SHP77 (cell line): ENCODE measurements at regions not wholly inside any gene's neighbourhood (a gene's known extent, or its start where the extent isn't known, plus 50 kb on each side); places are given as distances from the start of the nearest gene placed in this dataset.

Experiments
- DNase-seq, 2 experiments: peaks; one replicate each; lab custom pipeline; 2025; lab: John Stamatoyannopoulos, UW

- DNase-seq, result no peak
Observed at GRCh38 chr14:47872588-47872987, 197.2 kb upstream of the MDGA2 start.

GRCh38 chr14:47863441-47863840 lies 188.0 kb upstream of the MDGA2 start:
- no peak for DNase-seq

- no peak for DNase-seq
Observed at GRCh38 chr14:47857646-47858045, 182.2 kb upstream of the MDGA2 start.

- DNase-seq, result no peak
Observed at GRCh38 chr14:47852278-47852677, 176.9 kb upstream of the MDGA2 start.

- DNase-seq, result no peak
Observed at GRCh38 chr14:47846008-47846407, 170.6 kb upstream of the MDGA2 start.

GRCh38 chr14:47843236-47843635 lies 167.8 kb upstream of the MDGA2 start:
- no peak for DNase-seq

GRCh38 chr14:47833011-47833410 lies 157.6 kb upstream of the MDGA2 start:
- DNase-seq, result no peak

- DNase-seq, result no peak
Observed at GRCh38 chr14:47826809-47827208, 151.4 kb upstream of the MDGA2 start.

- DNase-seq, result no peak
Observed at GRCh38 chr14:47822326-47822725, 146.9 kb upstream of the MDGA2 start.

GRCh38 chr14:47821135-47821534 lies 145.7 kb upstream of the MDGA2 start:
- no peak for DNase-seq

GRCh38 chr14:47790477-47790876 lies 115.1 kb upstream of the MDGA2 start:
- DNase-seq, result no peak

GRCh38 chr14:47785058-47785457 lies 109.7 kb upstream of the MDGA2 start:
- DNase-seq, result no peak

- peak; percentile 6 to 34 for DNase-seq
Observed at GRCh38 chr14:47778631-47779030, 103.2 kb upstream of the MDGA2 start.

- no peak for DNase-seq
Observed at GRCh38 chr14:47772652-47773051, 97.2 kb upstream of the MDGA2 start.

- no peak for DNase-seq
Observed at GRCh38 chr14:47763188-47763854, 87.9 kb upstream of the MDGA2 start.

GRCh38 chr14:47746986-47747385 lies 71.6 kb upstream of the MDGA2 start:
- no peak for DNase-seq

GRCh38 chr14:47744155-47744554 lies 68.8 kb upstream of the MDGA2 start:
- no peak for DNase-seq

- DNase-seq, result no peak
Observed at GRCh38 chr14:47739541-47739940, 64.1 kb upstream of the MDGA2 start.

GRCh38 chr14:47730296-47730695 lies 54.9 kb upstream of the MDGA2 start:
- no peak for DNase-seq
